IPS-18c (cell line): ENCODE measurements at regions not wholly inside any gene's neighbourhood (a gene's known extent, or its start where the extent isn't known, plus 50 kb on each side); places are given as distances from the start of the nearest gene placed in this dataset.

Experiments
- H3K4me3 ChIP-seq: 2 replicates; pipeline ENCODE4 v1.7.0; 2013; ENCODE audit warnings: low read depth, mild to moderate bottlenecking, low read length, moderate library complexity; ENCODE audit not compliant: insufficient read depth
- H3K9me3 ChIP-seq: one replicate; pipeline ENCODE4 v1.6.1; 2013; ENCODE audit warnings: mild to moderate bottlenecking, low read length, moderate library complexity; ENCODE audit not compliant: control insufficient read depth, insufficient read depth

DNA sequence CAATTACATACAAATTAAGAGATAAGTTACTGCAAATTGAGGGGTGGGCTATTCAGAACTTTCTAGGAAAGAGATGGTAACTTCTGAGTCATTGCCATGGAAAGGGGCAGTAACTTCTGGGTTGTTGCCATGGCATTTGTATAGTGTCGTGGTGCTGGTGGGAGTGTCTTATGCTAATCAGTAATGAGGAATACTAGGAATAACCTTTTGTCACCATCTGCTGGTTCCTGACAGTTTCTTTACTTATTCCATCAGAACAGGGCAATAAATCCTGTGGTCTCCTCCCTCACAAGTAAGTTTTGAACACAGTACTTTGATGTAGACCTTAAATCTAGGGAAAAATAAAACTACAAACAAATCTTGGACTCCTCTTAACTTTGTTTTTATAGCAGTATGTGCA is 435.4 kb downstream of the BCL11A start:
- H3K4me3 ChIP-seq: no peak overlapping the region
- H3K9me3 ChIP-seq: no peaks in the 10 kb centered on the region

DNA sequence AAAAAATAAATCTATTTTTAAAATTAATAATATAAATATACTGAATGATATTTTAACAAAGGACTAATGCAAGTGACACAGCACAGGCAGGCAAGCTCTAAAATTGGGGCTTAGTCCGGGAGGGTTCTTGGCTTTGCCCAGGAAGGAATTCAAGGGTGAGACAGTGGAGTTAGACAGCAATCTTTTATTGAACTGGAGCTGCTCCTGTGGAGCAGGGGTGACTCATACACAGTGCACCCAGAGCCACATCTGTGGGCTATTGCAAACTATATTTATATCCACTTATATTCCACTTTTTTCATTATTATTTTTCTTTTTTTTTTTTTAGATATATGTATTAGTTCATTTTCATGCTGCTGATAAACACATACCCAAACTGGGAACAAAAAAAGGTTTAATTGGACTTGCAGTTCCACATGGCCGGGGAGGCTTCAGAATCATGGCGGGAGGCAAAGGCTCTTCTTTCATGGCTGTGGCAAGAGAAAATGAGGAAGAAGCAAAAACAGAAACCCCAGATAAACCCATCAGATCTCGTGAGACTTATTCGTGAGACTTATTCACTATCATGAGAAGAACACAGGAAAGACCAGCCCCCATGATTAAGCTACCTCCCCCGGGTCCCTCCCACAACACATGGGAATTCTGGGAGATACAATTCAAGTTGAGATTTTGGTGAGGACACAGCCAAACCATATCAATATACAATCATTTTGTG is 437.1 kb downstream of the BCL11A start:
- H3K4me3 ChIP-seq: no peak overlapping the region
- no peaks in the 10 kb centered on the region for H3K9me3 ChIP-seq

DNA sequence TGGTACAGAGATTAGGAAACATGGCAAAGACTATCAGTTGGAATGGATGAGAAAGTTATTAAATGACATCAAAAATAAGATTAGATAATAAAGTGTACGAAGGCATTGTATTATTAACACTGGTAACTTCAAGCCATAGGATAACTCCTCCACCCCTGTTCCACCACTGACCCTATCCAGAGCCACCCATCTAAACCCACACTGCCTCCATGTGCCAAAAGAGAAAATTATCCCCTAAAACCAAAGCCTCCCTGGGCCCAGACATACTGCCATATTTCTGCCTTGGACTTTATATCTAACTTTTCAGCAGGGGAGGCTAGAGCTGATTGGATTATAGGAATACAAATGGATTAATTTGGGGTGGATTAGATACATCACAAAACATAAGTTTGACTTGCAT is 443.7 kb downstream of the BCL11A start:
- Histone ChIP-seq H3K9me3 (no peaks in the 10 kb centered on the region), H3K4me3 (no peak overlapping the region)

DNA sequence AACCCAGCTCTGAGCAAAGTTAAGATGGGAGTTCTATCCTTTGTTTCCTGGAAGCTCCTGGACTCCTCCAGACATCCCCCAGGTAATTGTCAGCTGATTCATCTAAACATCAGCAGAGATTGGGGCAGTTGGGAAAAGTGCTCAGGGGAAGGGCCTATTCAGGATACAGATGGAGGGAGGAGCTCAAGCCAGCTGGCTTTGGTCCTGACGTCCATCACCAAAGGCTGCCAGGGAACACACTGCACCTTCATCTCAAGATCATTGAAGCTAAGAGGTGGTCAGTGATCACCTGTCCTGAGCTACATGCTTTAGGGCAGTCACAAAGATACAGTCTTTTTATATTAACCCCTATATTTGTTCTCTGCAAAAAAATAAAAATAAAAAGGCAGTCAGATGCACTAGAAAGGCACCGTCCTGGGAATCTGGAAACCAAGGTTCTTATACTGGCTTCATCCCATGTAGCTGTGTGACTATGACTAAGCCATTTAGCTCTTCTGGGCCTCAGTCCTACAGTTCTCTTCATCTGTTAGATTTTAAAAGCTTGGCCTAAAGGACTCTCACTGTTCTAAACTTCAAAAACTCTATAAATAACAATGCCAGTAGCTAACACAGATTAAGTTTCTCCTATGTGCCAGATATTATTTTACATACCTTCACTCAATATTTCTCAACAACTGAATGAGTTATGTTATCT is 446.5 kb downstream of the BCL11A start:
- Histone ChIP-seq H3K4me3 (no peak overlapping the region), H3K9me3 (no peaks in the 10 kb centered on the region)

DNA sequence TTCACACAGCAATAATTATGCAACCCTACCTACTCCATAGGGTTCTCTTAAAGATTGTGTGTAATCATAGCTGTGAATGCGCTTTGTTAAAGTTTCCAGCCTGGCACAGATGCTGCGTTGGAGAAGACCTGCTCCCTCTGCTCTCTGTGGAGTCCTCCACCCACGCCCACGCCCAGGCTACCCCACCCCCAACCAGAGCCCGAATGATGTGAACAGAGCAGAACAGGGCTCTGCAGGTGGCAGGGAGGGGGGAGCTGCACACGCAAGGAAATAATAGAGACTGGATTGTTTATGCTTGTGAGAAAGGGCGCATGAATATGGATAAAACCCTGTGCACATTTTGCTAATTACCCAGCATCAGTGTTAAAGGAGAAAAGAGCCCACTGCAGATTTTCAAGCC is 447.5 kb downstream of the BCL11A start:
- no peaks in the 10 kb centered on the region for H3K9me3 ChIP-seq
- no peak overlapping the region for H3K4me3 ChIP-seq

DNA sequence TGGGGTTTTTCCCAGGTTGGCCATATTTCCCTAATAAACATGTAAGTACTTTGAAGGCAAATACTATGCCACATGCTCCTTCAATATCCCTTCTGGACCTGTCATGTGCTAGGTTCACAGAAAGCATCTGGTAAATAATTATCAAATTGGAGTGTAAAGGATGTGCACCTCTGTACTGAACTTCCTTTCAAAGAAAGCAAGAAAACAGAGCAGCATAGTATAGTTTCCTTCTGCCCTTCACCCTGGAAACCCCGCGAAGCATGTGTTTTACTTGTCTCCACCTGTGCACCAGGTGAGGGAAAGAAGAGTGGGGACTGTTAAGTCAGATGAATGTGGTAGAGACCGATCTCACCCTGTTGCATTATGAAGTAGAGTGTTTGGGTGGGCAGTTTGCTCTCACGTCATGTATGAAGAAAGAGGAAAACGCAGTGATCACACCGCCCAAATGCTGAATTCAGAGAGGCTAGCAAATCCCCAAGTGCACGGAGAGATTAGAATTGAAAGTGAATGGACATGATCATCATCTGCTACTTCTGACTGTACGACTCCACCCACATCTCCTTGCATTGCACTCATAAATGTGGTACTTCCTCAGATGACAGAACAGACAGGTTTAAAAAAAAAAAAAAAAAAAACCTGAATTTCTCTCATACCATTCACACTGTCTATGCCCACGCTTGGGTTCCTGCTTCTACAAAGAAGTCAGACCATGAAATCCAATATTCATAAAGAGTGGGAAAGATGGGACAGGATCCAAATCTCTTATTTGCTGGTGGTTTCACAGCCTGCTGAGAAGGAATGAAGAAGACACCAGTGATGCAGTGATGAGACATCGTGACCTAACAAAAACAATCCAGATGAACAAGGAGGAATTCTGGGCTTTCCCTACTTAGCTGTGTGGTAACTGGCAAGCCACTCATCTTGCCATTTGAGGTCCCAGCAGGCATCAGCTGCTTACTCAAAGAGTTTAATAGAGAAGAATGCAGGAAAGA is 448.6 kb downstream of the BCL11A start:
- Histone ChIP-seq H3K4me3 (no peak overlapping the region), H3K9me3 (no peaks in the 10 kb centered on the region)

DNA sequence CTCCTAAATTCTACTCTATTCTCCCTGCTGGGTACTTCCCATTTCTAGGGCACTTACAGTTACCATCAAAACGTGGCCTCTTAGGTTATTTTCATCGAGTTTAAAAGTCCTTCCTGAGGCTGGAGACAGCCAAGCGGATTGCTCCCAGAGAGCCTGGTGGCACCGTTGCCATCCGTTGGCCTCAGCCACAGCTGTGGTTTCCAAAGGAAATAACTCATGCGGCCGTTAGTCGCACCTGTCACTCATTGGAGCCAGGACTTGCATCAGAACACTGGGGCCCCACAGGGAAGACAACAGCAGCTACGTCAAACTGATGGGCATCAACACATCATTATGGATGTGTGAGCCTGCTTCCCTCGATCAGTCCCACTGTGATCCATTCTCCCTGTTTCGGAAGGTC is 453.4 kb downstream of the BCL11A start:
- no peak overlapping the region for H3K4me3 ChIP-seq
- no peaks in the 10 kb centered on the region for H3K9me3 ChIP-seq

DNA sequence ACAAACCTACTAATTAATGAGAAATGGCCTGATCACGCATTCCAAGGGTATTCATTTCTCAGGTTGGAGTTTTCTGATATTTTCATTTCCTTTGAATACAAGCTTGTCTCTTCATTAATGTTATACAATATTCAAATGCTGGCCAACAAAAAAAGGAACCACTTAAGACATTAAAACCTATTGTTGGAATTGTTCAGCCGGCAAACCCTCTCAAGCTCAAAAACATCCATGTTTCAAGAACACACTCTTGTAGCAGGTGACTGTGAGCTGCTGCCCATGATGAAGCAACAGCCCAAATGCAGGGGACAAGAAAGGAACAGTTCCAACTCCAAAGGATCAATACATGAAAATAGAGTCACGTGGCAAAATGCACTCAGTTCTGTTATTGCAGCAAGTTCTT is 454.5 kb downstream of the BCL11A start:
- Histone ChIP-seq H3K4me3 (no peak overlapping the region), H3K9me3 (no peaks in the 10 kb centered on the region)

DNA sequence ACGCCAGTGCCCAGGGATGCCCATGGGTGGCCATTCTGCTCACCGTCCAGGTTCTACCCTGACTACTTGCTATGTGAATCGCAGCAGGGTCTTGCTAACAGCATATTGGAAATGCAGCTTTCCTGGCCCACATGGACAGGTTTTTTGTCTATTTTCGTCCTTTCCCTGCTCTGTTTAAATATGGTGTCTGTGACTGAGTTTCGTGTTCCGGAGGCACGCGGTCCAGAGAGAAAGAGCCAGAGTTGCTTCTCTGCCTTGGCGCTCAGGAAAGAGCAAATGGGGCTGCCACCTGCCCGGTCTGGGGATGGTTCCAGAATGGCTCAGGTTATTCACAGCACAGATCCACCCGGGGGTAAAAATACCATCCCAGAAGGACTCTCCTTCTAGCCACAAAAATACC is 456.2 kb downstream of the BCL11A start:
- Histone ChIP-seq H3K4me3 (no peak overlapping the region), H3K9me3 (no peaks in the 10 kb centered on the region)

DNA sequence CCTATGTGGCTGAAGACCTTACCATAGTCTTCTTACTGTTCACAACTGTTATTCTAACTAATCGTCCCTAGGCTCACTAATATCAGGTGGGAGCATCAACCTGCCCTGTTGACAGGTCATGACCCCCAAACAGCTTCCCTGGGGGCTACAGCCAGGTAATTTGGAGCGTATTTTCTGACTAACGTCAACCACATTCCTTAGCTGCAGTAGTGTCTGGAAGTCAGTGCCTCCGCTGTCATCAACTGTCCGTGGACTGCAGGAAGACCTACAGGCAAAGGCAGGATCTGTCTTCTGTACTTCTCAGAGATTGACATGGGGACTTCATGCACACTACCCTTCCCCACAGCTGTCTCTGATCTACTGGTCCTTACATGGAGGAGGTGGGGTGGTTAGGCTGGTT is 456.9 kb downstream of the BCL11A start:
- Histone ChIP-seq H3K4me3 (no peak overlapping the region), H3K9me3 (no peaks in the 10 kb centered on the region)

DNA sequence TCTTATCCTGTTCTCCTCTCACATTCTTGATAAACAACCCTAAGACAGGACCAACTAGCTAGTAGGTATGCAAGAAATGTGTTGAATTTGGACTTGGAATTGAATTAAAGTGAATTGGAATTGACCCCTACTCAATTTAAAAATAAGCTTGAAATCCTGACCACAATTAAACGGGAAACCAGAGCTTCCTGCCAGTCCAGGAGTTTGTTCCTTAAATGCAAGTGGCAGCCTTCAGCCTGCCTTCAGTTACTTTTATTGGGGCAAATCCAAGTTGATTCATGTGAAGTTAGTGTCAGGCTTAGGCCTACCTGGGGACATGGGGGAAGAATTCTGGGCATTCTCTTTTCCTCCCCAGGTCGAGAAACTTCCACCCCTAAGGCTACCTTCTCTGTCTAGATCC is 457.6 kb downstream of the BCL11A start:
- Histone ChIP-seq H3K9me3 (no peaks in the 10 kb centered on the region), H3K4me3 (no peak overlapping the region)

DNA sequence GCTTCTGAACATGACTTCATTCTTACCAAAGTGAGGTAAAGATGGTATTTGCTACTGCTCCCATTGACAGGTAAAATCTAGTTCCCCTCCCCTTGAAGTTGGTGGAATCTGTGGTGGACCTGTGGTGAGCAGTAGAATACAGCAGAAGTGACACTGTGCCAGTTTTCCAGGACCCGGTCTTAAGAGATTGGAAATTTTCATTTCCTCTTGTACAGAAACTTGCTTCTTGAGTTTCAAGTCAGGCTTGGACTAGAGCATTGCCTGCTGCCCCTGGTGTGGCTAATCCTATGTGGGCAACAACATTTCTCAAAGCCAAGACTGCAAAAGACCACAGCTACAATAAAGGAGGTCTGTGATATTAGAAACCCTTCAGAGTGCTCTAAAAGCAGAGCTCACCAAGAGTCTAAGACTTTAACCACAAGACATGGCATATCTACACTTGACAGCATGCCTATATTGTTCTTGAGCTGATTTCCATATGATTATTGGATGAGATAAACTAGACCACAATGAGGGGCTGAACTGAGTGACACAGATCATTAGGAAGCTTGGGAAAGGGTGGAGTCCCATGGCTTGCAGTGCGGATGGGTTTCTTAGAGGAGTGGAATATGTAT is 458.1 kb downstream of the BCL11A start:
- H3K9me3 ChIP-seq: no peaks in the 10 kb centered on the region

DNA sequence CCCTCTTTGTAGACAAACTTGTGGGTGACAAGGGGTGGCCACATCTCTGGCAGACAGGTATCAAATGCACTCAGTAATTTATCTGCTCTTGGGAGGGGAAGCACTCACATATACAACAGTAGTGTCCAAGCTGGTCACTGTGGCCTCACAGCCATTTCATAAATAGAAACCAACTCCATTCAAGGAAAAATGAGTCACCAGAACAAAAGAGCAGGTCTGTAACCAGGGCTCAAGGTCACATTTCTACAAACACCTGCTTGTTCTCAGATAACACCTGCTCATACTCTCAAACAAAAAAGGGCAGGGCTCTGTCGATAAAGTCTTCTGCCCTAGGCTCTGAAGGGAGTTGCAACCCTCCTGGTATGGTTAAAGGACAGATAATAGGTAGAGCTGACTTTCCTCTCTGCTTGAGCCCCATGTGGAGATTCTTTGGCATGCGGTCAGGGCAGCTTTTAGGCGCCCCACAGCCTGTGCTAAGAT is 459.0 kb downstream of the BCL11A start:
- Histone ChIP-seq H3K9me3 (no peaks in the 10 kb centered on the region), H3K4me3 (no peak overlapping the region)

More for the DNA sequence above, 458.1 kb downstream of the BCL11A start:
- no peak overlapping the region for H3K4me3 ChIP-seq

DNA sequence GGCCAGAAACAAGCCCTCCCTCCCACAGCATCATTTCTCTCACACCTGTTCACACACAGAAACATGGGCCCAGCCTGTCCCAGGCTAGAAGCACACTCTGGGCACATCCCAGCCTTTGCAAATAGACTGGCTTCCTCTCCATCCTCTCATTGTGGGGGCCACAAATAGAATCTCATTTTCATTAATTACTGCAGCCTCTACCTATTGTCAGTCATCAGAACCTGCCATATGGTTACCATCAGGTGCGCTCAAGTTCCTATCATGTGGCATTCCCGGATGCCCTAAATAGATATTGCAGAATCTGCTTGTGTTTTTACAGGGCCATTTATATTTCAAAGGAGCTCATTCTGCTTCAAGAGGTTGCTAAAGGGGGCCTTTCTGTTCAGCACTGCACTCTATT is 460.7 kb downstream of the BCL11A start:
- no peaks in the 10 kb centered on the region for H3K9me3 ChIP-seq
- no peak overlapping the region for H3K4me3 ChIP-seq

DNA sequence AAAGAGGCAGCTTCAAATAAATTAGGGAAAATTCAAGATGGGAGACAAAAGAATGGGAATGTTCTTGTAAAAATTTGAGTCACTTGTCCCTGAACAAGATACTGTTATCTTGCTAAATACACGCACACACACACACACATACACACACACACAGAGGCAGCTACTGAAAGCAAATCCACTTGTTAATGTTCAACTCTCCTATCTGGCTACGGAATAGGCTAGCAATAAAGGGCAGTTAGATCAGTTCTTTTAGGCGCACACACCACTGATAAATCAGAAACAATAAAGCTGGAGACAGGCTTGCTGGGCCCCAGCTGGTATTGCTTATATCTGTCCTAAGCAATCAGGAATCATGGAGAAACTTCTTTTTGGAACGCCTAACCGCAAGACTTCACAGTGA is 461.6 kb downstream of the BCL11A start:
- no peaks in the 10 kb centered on the region for H3K9me3 ChIP-seq
- no peak overlapping the region for H3K4me3 ChIP-seq

DNA sequence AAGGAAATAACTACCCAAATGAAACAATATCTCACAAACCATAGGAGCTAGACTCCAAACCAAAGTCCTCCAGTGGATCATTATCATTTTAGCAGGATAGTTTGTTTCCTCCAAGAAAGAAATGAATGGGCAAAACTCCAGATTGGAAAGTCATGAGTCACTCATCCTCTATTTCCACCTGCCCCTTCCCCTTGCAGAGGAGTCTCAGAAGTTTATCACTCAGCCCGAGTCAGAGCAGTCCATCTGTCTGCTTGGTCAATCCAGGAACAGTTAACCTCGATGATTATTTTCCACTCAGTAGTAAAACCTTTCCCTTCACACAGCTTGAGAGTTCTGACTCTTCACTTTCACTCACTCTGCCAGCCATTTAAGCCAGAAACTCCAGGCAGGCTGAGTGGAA is 462.2 kb downstream of the BCL11A start:
- Histone ChIP-seq H3K4me3 (no peak overlapping the region), H3K9me3 (no peaks in the 10 kb centered on the region)

DNA sequence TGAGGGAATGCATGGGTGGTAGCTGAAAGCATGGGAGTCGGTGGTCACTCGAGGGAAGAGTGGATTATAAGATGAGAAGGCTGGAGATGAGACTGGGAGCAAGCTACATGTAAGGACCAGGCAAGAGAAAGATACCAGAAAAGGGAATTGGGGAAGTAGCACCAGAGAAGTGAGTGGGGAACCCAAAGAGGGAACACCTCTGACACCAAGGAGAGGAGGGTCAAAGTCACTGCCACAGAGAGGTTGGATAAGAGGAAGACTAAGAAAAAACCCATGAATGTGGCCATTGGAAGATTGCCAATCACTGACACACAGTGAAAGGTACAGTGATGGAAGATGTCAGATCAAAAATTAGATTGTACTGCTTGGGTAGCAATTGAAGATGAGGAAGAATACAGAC is 473.9 kb downstream of the BCL11A start:
- Histone ChIP-seq H3K9me3 (peaks cover 4% of the 10 kb centered on the region), H3K4me3 (no peak overlapping the region)
